GM23338 (cell line): ENCODE measurements at regions not wholly inside any gene's neighbourhood (a gene's known extent, or its start where the extent isn't known, plus 50 kb on each side); places are given as distances from the start of the nearest gene placed in this dataset.

ENCODE experiments used
- ATAC-seq: fragments of 200-7000 bp; cut with Tn5 transposase; 3 replicates; pipeline ENCODE4 v1.9.1; 2020
- DNase-seq: peaks from one replicate; pipeline ENCODE4 v3.0.0-alpha.2; 2015; ENCODE audit warnings: low spot score
- H2AFZ ChIP-seq: fragments of 200-600 bp; sonication (generic); 2 replicates; pipeline ENCODE4 v1.8.0; 2016; ENCODE audit warnings: antibody characterized with exemption, mild to moderate bottlenecking, moderate library complexity
- H3F3A ChIP-seq: fragments of 200-600 bp; sonication (generic); replicated peaks from 2 replicates; pipeline ENCODE4 v1.8.0; 2017; ENCODE audit warnings: antibody characterized with exemption, mixed run types, low read depth
- H3K27ac ChIP-seq: fragments of 200-600 bp; sonication (generic); 2 replicates; pipeline ENCODE4 v1.6.1; 2016; ENCODE audit warnings: low read depth
- H3K27me3 ChIP-seq: fragments of 200-600 bp; sonication (generic); 2 replicates; pipeline ENCODE4 v1.8.0; 2016; ENCODE audit warnings: mild to moderate bottlenecking, mixed run types, moderate library complexity; ENCODE audit not compliant: insufficient read depth
- H3K36me3 ChIP-seq: fragments of 200-600 bp; sonication (generic); 2 replicates; pipeline ENCODE4 v1.8.0; 2016; ENCODE audit warnings: mild to moderate bottlenecking; ENCODE audit not compliant: insufficient read depth
- H3K4me1 ChIP-seq: fragments of 200-600 bp; sonication (generic); 2 replicates; pipeline ENCODE4 v1.8.0; 2016; ENCODE audit warnings: mild to moderate bottlenecking, moderate library complexity; ENCODE audit not compliant: insufficient read depth
- H3K4me2 ChIP-seq: fragments of 200-600 bp; sonication (generic); 2 replicates; pipeline ENCODE4 v1.7.1; 2017; ENCODE audit warnings: mixed run types
- H3K4me3 ChIP-seq: fragments of 200-600 bp; sonication (generic); 2 replicates; pipeline ENCODE4 v1.6.1; 2016; ENCODE audit warnings: mixed run types
- H3K79me2 ChIP-seq: fragments of 200-600 bp; sonication (generic); replicated peaks from 2 replicates; pipeline ENCODE4 v1.8.0; 2017; ENCODE audit warnings: mild to moderate bottlenecking; ENCODE audit not compliant: insufficient read depth
- H3K9me2 ChIP-seq: fragments of 200-600 bp; sonication (generic); 2 replicates; pipeline ENCODE4 v1.8.0; 2017; ENCODE audit not compliant: insufficient read depth
- H4K20me1 ChIP-seq: fragments of 200-600 bp; sonication (generic); replicated peaks from 2 replicates; pipeline ENCODE4 v1.8.0; 2017; ENCODE audit warnings: mild to moderate bottlenecking; ENCODE audit not compliant: insufficient read depth
- H3K27ac Mint-ChIP-seq: 2 replicates; pipeline ENCODE4 v1.8.0; 2020; ENCODE audit warnings: inconsistent platforms, mild to moderate bottlenecking, moderate library complexity, mixed read lengths
- H3K27me3 Mint-ChIP-seq: 3 replicates; pipeline ENCODE4 v1.8.0; 2022; ENCODE audit warnings: low read depth, mild to moderate bottlenecking, moderate library complexity, mixed read lengths, inconsistent platforms; ENCODE audit not compliant: insufficient read depth, poor library complexity
- H3K36me3 Mint-ChIP-seq: 3 replicates; pipeline ENCODE4 v1.8.0; 2021; ENCODE audit warnings: low read depth, mild to moderate bottlenecking, inconsistent platforms, moderate library complexity, mixed read lengths
- H3K4me1 Mint-ChIP-seq: 3 replicates; pipeline ENCODE4 v1.8.0; 2020; ENCODE audit warnings: mild to moderate bottlenecking, inconsistent platforms, mixed read lengths
- H3K4me3 Mint-ChIP-seq: 3 replicates; pipeline ENCODE4 v1.8.0; 2021; ENCODE audit warnings: moderate library complexity, mild to moderate bottlenecking, inconsistent platforms, mixed read lengths
- H3K9me3 Mint-ChIP-seq: 3 replicates; pipeline ENCODE4 v1.8.0; 2020; ENCODE audit warnings: moderate library complexity, mild to moderate bottlenecking, inconsistent platforms, mixed read lengths
- CREB1 ChIP-seq: fragments of 250-450 bp; sonication (Bioruptor Pico); IDR thresholded peaks from 2 replicates; pipeline ENCODE4 v1.5.0; 2020; ENCODE audit warnings: low read depth, mild to moderate bottlenecking, moderate library complexity
- EZH2 ChIP-seq: fragments of 200-600 bp; sonication (generic); IDR thresholded peaks from one replicate; pipeline ENCODE4 v1.8.0; 2017; ENCODE audit warnings: antibody characterized with exemption, mild to moderate bottlenecking, low read depth; ENCODE audit not compliant: unreplicated experiment
- EZH2phosphoT487 ChIP-seq: fragments of 200-600 bp; sonication (generic); IDR thresholded peaks from one replicate; pipeline ENCODE4 v1.8.1; 2018; ENCODE audit warnings: antibody characterized with exemption; ENCODE audit not compliant: unreplicated experiment
- JUNB ChIP-seq: IDR thresholded peaks from one replicate; pipeline ENCODE4 v1.6.1; 2016; ENCODE audit warnings: antibody characterized with exemption; ENCODE audit not compliant: unreplicated experiment
- NANOG ChIP-seq: IDR thresholded peaks from 2 replicates; pipeline ENCODE4 v1.6.1; 2016; ENCODE audit warnings: antibody characterized with exemption, borderline replicate concordance
- POLR2AphosphoS5 ChIP-seq: IDR thresholded peaks from 2 replicates; pipeline ENCODE4 v1.6.1; 2016; ENCODE audit warnings: antibody characterized with exemption, low read depth
- REST ChIP-seq: IDR thresholded peaks from one replicate; pipeline ENCODE4 v1.6.1; 2018; ENCODE audit warnings: antibody characterized with exemption; ENCODE audit not compliant: unreplicated experiment
- STAT1 ChIP-seq: IDR thresholded peaks from one replicate; pipeline ENCODE4 v1.6.1; 2016; ENCODE audit warnings: antibody characterized with exemption; ENCODE audit not compliant: unreplicated experiment
- ZNF114 ChIP-seq: fragments of 250-450 bp; sonication (Bioruptor Pico); IDR thresholded peaks from 2 replicates; pipeline ENCODE4 v1.5.0; 2020; ENCODE audit warnings: mild to moderate bottlenecking, moderate library complexity
- ZNF331 ChIP-seq: fragments of 250-450 bp; sonication (Bioruptor Pico); IDR thresholded peaks from 2 replicates; pipeline ENCODE4 v1.5.0; 2020; ENCODE audit warnings: low read depth, mild to moderate bottlenecking, moderate library complexity
- ZNF462 ChIP-seq: fragments of 250-450 bp; sonication (Bioruptor Pico); IDR thresholded peaks from 2 replicates; pipeline ENCODE4 v1.5.0; 2020; ENCODE audit warnings: mild to moderate bottlenecking, moderate library complexity

DNA sequence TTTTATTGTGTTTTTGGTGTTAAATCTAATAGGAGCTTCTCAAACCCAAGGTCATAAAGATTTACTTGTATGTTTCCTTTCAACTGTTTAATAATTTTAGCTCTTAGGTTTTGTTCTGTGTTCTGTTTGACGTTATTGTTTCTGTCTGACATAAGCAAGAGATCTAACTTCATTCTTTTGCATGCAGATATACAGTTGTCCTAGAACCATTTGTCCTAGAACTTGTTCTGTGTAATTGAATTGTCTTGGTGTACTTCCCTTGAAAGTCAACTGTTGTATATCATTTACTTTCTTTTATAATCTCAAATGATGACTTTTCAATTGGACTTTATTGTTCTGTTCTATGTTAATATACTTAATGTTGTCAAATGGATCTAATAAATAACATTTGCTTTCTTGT, 977.1 kb downstream of the FAT4 start:
- peaks cover 3% of the 10 kb centered on the region; the same call in 1 of the 2 replicates for H3K4me1 ChIP-seq
- peaks cover 3% of the 10 kb centered on the region for H3K4me1 Mint-ChIP-seq

DNA sequence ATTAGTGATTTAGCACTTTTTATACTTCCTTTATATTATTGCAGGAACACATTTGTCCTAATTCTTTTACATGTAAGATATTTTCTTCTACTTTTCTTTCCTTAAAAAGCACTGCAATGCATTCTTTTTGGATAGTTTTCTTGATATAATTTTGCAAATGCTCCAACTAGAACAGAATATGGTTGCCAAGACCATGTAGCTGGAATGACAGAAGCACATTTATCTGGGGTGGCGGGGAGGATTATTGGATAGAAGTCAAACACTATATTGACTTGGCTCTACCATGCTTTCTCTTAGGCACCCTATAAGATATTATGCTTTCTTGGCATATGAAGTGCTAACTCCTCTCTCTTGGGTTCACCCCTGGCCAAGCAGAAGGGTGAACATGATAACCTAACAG, 983.5 kb downstream of the FAT4 start:
- Mint-ChIP-seq H3K4me3 (no peak overlapping the region), H3K27ac (no peak overlapping the region), H3K9me3 (peaks cover 24% of the 10 kb centered on the region), H3K4me1 (peaks cover 8% of the 10 kb centered on the region), H3K36me3 (peaks cover 20% of the 10 kb centered on the region; the same call in 2 of the 3 replicates), H3K27me3 (no peaks in the 10 kb centered on the region)
- no peaks in the 10 kb centered on the region for H3K27me3 ChIP-seq
- no peak for DNase-seq
- H4K20me1 ChIP-seq: no peaks in the 10 kb centered on the region
- no peak for ATAC-seq
- H3K79me2 ChIP-seq: no peaks in the 10 kb centered on the region
- 0 out of 2 replicates have a peak, but pooled peaks cover 4% of the 10 kb centered on the region for H3K9me2 ChIP-seq
- H3F3A ChIP-seq: no peaks in the 10 kb centered on the region
- no peak overlapping the region for H2AFZ ChIP-seq
- H3K4me3 ChIP-seq: no peak overlapping the region
- peaks cover 7% of the 10 kb centered on the region; the same call in 1 of the 2 replicates for H3K4me1 ChIP-seq
- H3K36me3 ChIP-seq: no peaks in the 10 kb centered on the region
- no peak overlapping the region for H3K27ac ChIP-seq
- no peak overlapping the region for H3K4me2 ChIP-seq
- no peak for TF ChIP-seq JUNB
- TF ChIP-seq ZNF331 (CRISPR knock-in tag): no peak
- TF ChIP-seq NANOG: no peak
- TF ChIP-seq STAT1: no peak
- no peak for TF ChIP-seq ZNF114 (CRISPR knock-in tag)
- TF ChIP-seq ZNF462 (CRISPR knock-in tag): no peak

More for the DNA sequence above, 977.1 kb downstream of the FAT4 start:
- ATAC-seq (no peak), DNase-seq (no peak)
- Histone ChIP-seq H3K4me3 (no peak overlapping the region), H3K27me3 (no peaks in the 10 kb centered on the region), H3F3A (no peaks in the 10 kb centered on the region), H2AFZ (no peak overlapping the region), H3K4me2 (no peak overlapping the region), H3K36me3 (no peaks in the 10 kb centered on the region), H4K20me1 (no peaks in the 10 kb centered on the region), H3K79me2 (no peaks in the 10 kb centered on the region), H3K9me2 (no peaks in the 10 kb centered on the region), H3K27ac (no peak overlapping the region)
- no peaks in the 10 kb centered on the region for H3K27me3 Mint-ChIP-seq
- H3K4me3 Mint-ChIP-seq: no peak overlapping the region
- no peaks in the 10 kb centered on the region for H3K9me3 Mint-ChIP-seq
- TF ChIP-seq EZH2 (no peak), STAT1 (no peak), ZNF331 (CRISPR knock-in tag) (no peak), JUNB (no peak), REST (no peak), EZH2phosphoT487 (no peak), CREB1 (CRISPR knock-in tag) (no peak), NANOG (no peak), POLR2AphosphoS5 (no peak)
- no peak overlapping the region for H3K27ac Mint-ChIP-seq
- no peaks in the 10 kb centered on the region for H3K36me3 Mint-ChIP-seq
